GM12891 (cell line): ENCODE measurements at regions not wholly inside any gene's neighbourhood (a gene's known extent, or its start where the extent isn't known, plus 50 kb on each side); places are given as distances from the start of the nearest gene placed in this dataset.

Source experiments
- POLR2AphosphoS5 ChIP-seq: IDR thresholded peaks from 2 replicates; pipeline ENCODE4 v1.6.1; 2011; ENCODE audit warnings: low read depth, low read length, control low read depth
- TAF1 ChIP-seq: IDR thresholded peaks from 2 replicates; pipeline ENCODE4 v1.6.1; 2011; ENCODE audit warnings: low read depth, low read length, control low read depth

DNA sequence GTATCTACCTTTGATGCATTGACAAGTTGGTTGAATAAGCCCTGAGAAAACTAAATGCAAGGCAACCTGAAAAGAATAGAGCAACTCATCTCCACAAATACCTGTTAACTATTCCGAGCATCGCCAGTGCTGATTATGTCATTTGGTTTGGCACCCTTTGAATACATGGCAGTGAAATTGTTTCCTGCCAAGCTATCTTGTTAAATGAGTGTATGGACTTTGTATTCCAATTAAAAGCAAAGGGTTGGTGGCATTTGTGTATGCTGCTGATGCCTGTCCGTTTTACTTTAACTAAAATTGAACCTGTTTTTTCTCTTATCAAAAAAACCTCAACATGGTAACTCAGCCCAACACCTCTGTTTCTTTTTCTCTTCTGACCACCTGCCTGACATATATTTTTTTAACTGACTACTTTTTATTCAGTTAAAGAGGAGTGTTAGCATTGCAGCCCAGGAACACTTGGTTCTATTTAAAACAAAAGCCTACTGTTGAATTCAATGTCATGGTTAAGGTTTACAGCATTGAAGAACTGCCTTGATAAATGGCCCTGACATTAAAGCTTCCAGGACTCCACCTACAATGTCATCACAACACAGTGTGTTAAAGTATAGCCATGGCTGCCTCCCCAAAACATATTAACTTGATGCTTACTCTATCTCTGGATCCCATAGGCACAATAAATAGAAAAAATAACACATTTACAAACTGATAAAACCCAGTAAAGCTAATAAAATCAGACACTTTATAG, 838.3 kb upstream of the NOVA1 start:
- TF ChIP-seq TAF1 (no peak), POLR2AphosphoS5 (no peak)
